ENCODE measurements at regions not wholly inside any gene's neighbourhood (a gene's known extent, or its start where the extent isn't known, plus 50 kb on each side); places are given as distances from the start of the nearest gene placed in this dataset.

DNA sequence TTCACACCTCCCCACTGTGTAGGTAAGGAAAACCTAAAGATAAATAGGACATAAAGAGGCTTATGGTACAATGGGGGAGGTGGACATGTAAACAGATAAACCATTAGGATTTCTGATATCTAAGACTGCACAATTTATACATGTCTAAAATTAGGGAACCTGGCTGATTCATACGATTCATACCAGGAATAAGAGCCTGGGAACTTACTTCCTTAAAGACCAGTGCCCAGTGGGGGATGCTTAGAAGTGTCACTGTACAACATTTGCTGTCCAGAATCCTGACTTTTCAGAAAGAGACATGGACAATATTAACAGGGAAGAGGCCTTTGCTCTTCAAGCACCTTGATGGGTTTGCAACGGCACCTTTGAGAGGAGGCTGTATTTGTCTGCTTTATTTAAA is 116.8 kb upstream of the KIT start:
- Histone ChIP-seq H3K27me3 (no peaks in the 10 kb centered on the region), H3K27ac (no peak overlapping the region), H3K36me3 (no peaks in the 10 kb centered on the region), H3K4me3 (no peak overlapping the region), H3K9me3 (no peaks in the 10 kb centered on the region), H3K4me1 (no peaks in the 10 kb centered on the region)
- TF ChIP-seq, protein P1, sequence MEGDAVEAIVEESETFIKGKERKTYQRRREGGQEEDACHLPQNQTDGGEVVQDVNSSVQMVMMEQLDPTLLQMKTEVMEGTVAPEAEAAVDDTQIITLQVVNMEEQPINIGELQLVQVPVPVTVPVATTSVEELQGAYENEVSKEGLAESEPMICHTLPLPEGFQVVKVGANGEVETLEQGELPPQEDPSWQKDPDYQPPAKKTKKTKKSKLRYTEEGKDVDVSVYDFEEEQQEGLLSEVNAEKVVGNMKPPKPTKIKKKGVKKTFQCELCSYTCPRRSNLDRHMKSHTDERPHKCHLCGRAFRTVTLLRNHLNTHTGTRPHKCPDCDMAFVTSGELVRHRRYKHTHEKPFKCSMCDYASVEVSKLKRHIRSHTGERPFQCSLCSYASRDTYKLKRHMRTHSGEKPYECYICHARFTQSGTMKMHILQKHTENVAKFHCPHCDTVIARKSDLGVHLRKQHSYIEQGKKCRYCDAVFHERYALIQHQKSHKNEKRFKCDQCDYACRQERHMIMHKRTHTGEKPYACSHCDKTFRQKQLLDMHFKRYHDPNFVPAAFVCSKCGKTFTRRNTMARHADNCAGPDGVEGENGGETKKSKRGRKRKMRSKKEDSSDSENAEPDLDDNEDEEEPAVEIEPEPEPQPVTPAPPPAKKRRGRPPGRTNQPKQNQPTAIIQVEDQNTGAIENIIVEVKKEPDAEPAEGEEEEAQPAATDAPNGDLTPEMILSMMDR (IDR thresholded peaks at IDR 0.05), result no peak
- intact Hi-C loops (cut with DNase I), result no loop called here
- no peak for DNase-seq (ENCODE audit: low spot score in 2 of 2)

DNA sequence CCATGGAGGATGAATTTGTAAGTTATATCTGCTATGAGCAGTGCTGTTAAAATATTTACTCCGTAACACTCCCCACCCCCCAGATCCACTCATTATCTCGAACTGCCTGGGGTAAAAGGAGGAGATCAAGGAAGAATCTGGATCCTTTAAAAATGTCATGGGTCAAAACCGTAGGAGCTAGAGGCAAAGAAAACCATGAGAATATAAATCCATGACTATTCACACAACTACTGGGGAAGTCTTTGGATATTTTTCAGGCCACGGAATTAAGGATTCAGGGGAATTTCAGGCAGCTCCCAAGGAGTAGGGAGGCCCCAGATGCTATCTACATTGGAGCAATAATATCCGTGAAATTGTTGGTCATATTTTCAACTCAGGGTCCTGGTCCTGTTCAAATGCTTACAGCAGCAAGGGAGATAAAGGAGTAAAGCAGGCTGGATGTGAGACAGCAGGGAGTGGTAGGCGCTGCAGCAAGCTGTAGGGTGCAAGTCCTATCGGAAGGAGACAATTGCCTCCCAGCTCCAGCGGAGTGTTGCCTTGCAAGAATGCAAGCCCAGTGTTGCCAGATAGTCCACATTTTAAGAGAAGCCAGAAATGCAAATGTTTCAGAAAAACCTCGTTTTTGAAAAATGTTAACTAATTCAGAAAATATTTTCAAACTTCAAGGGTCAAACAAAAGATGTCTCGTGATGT is 116.2 kb upstream of the KIT start:
- H3K9me3 ChIP-seq, result no peaks in the 10 kb centered on the region
- no peaks in the 10 kb centered on the region for H3K36me3 ChIP-seq
- no peak overlapping the region for H3K27ac ChIP-seq
- H3K27me3 ChIP-seq, result no peaks in the 10 kb centered on the region
- no peak overlapping the region for H3K4me3 ChIP-seq
- no peaks in the 10 kb centered on the region for H3K4me1 ChIP-seq
- intact Hi-C loops (cut with DNase I), result no loop called here
- no peak for DNase-seq (ENCODE audit: low spot score in 2 of 2)
- TF ChIP-seq, protein P1 (IDR thresholded peaks at IDR 0.05), result no peak

DNA sequence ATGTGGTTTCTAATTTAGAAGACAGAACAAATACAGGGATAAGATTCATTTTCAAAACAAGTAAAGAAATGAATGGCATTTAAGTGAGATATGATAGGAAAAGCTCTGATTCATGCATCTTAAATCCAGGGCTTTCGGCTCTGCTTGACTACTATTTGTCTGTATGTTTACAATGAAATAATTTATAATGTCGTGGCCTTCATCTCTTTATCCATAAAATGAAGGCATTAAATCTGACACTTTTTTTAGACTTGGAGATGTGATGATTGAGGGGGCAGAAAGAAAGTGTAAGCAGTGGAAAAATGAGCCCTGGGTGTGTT is 115.7 kb upstream of the KIT start:
- TF ChIP-seq, protein P1 (IDR thresholded peaks at IDR 0.05), result no peak

DNA sequence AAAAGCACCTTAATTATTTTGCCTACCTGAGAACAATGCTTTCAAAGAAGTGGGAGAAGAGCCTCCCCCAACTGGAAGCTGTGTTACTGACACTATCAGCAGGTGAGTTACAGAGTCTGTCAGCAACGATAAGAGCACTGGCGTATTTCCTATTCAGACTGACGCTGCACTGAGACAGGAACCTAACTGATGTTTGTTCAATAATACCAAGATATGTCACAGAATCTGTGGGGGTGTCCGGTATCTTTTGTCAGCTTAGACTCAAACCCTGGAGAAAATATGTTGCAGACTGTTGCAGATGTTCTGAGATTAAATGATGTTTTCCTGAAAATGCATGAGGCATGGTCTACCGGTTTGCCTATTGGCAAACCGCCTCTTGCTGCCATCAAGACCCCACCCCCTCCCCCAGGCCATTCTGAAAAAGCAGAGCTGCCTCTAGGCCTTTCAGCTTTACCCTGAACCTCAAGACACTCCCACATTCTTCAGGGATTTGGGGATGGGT is 115.2 kb upstream of the KIT start:
- TF ChIP-seq, protein P1 (IDR thresholded peaks at IDR 0.05), result no peak
- H3K36me3 ChIP-seq, result no peaks in the 10 kb centered on the region
- H3K9me3 ChIP-seq, result no peaks in the 10 kb centered on the region
- intact Hi-C loops (cut with DNase I), result no loop called here
- H3K4me3 ChIP-seq, result no peak overlapping the region
- H3K27ac ChIP-seq, result no peak overlapping the region
- H3K27me3 ChIP-seq, result no peaks in the 10 kb centered on the region
- no peak for DNase-seq (ENCODE audit: low spot score in 2 of 2)
- H3K4me1 ChIP-seq, result no peaks in the 10 kb centered on the region

More for the DNA sequence above, 115.7 kb upstream of the KIT start:
- H3K4me3 ChIP-seq, result no peak overlapping the region
- no peak overlapping the region for H3K27ac ChIP-seq
- H3K9me3 ChIP-seq, result no peaks in the 10 kb centered on the region
- no peaks in the 10 kb centered on the region for H3K4me1 ChIP-seq
- no peaks in the 10 kb centered on the region for H3K36me3 ChIP-seq
- no peaks in the 10 kb centered on the region for H3K27me3 ChIP-seq
- intact Hi-C loops (cut with DNase I), result no loop called here
- no peak for DNase-seq (ENCODE audit: low spot score in 2 of 2)

- Histone ChIP-seq H3K27ac (no peak overlapping the region), H3K4me1 (no peaks in the 10 kb centered on the region), H3K4me3 (no peak overlapping the region), H3K9me3 (no peaks in the 10 kb centered on the region), H3K27me3 (no peaks in the 10 kb centered on the region), H3K36me3 (no peaks in the 10 kb centered on the region)
- DNase-seq (ENCODE audit: low spot score in 2 of 2), result no peak
- TF ChIP-seq, protein P1 (IDR thresholded peaks at IDR 0.05), result no peak
- intact Hi-C loops (cut with DNase I), result no loop called here
Measured at GRCh38 chr4:54543088-54543795, 114.5 kb upstream of the KIT start.
